Epithelial cell of prostate (primary cell): ENCODE measurements at regions not wholly inside any gene's neighbourhood (a gene's known extent, or its start where the extent isn't known, plus 50 kb on each side); places are given as distances from the start of the nearest gene placed in this dataset.

Experiments used
- DNase-seq: peaks from one replicate; pipeline ENCODE4 v3.0.0-alpha.2; 2011; ENCODE audit warnings: low read depth, low spot score
- H3K27ac ChIP-seq: fragments of 450-650 bp; 2 replicates; pipeline ENCODE4 v1.5.1; 2017; ENCODE audit warnings: mild to moderate bottlenecking

DNA sequence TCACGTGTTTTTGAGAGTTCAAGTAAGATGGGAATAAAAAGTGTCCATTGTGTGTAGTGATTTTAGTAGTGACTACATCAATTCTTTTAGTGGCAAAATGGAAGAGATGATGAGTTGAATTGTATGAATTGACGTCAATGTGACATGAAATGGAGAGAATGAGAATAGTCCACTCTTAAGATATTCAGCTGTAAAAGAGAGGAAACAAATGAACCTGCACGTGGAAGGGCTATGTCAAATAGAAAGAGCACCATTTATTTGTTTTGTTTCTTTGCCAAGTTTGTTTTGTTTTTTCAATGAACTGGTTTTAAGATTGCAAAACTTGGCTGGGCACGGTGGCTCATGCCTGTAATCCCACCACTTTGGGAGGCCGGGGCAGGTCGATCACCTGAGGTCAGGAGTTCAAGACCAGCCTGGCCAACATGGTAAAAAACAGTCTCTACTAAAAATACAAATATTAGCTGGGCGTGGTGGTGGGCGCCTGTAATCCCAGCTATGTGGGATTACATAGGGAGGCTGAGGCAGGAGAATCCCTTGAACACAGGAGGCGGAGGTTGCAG is 453.8 kb downstream of the TAF11L14 start:
- no peak for DNase-seq
- H3K27ac ChIP-seq: no peak overlapping the region

GRCh38 chr5:18090177-18090576 is 455.9 kb downstream of the TAF11L14 start:
- H3K27ac ChIP-seq: no peak overlapping the region
- DNase-seq: no peak

GRCh38 chr5:18091142-18091541 is 456.9 kb downstream of the TAF11L14 start:
- DNase-seq: no peak
- no peak overlapping the region for H3K27ac ChIP-seq

DNA sequence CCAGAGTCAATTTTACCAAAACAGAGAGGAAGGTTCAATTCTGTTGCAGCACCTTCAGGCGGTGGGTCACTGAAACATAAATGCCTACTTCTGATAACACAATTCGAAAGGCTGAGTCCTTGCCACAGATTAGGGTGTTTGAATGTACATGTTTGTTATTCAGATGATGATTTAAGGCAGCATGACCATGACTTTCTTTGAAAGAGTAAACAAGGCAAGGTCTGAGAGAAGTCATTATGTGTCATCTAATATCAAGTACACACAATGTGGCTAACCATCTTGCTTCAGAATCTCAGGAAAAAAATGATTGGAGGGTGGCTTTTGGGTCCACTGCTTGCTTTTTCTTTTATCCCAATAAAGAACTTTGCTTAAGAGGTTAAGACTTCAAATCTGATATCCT is 457.5 kb downstream of the TAF11L14 start:
- DNase-seq: no peak
- no peak overlapping the region for H3K27ac ChIP-seq

DNA sequence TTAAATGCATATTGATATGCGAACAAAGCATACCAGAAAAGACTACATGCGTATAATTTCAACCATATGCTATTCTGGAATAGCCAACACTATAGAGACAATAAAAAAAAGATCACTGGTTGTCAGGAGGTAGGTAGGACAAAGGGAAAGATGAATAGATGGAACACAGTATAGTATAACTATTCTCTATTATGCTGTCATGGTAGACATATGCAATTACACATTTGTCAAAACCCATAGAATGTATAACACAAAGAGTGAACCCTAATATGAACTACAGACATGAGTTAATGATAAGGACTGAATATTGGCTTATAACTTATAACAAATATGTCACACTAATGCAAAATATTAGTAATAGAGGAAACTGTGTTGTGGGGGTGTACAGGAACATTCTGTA is 460.8 kb downstream of the TAF11L14 start:
- H3K27ac ChIP-seq: no peak overlapping the region
- DNase-seq: no peak

DNA sequence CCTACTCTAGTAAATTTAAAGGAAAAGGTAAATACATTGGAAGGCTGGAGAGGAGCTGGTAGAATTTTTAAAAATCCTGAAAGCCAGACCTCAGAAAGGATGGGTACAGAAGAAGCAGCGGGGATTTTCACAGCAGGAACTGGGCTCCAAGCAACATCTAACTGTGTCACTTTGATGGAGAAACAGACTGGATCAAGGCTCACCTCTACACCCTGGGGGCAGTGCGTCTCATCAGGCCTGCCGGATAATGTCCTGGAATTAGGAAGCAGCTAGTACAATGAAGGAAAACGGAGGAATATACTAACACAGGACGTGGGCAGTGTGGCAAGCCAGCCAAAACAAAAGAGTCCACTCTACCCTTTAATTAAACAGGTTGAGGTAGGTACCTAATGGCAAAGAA is 463.6 kb downstream of the TAF11L14 start:
- no peak overlapping the region for H3K27ac ChIP-seq
- no peak for DNase-seq

DNA sequence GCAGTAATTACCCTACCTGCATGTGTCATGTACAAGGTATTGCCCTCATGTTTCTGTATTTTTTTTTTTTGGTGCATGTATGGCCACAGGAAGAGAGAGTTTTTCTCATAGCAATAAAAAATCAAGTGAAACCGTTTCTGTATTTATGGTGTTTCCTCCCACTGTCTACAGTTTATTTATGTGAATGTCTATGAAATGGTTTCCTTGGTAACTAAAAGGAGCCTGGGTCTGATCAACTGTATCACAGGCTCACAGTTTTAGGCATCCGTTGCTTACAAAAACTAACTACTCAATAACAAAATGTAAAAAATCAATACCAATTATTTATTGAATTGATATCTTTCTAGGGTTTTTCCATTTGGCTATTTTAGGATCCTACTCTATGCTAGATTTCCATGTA is 464.4 kb downstream of the TAF11L14 start:
- DNase-seq: no peak
- H3K27ac ChIP-seq: no peak overlapping the region

- no peak overlapping the region for H3K27ac ChIP-seq
Observed at GRCh38 chr5:18099261-18099660, 465.0 kb downstream of the TAF11L14 start.

DNA sequence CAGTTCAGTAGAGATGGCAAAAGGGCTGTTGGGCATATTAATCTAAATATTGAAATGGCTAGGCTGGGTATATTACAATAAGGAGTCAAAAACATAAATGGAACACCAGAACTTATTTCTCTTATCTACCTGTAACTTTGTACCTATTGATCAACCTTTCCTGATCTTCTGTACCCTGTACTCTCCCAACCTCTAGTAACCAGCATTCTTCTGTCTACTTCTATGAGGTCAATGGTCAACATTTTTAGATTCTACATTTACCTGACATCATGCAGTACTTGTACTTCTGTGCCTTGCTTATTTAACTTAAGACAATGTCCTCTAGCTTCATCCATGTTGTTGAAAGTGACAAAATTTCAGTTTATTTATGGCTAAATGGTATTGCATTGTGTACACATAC is 467.3 kb downstream of the TAF11L14 start:
- H3K27ac ChIP-seq: no peak overlapping the region
- no peak for DNase-seq

More at GRCh38 chr5:18099261-18099660, 465.0 kb downstream of the TAF11L14 start:
- no peak for DNase-seq

GRCh38 chr5:18102733-18103132 is 468.5 kb downstream of the TAF11L14 start:
- no peak overlapping the region for H3K27ac ChIP-seq
- no peak for DNase-seq

DNA sequence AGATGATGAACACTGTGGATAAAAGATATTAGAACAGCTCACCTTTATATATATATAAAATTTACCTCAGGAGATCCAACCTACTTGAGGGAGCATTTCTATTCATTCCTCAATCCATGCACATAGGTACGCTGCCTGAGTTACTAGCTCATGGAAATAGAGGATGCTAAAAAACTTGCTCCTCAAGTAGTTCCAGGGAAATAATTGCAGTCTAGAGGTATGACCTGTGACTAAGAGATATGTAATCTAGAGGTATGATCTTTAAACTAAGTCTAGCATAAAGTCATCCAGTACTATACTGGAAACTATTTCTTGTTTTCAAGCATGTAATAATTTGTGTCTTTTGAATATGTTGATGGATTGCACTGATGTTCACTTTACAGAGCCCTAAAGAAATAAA is 471.2 kb downstream of the TAF11L14 start:
- H3K27ac ChIP-seq: no peak overlapping the region
- no peak for DNase-seq

DNA sequence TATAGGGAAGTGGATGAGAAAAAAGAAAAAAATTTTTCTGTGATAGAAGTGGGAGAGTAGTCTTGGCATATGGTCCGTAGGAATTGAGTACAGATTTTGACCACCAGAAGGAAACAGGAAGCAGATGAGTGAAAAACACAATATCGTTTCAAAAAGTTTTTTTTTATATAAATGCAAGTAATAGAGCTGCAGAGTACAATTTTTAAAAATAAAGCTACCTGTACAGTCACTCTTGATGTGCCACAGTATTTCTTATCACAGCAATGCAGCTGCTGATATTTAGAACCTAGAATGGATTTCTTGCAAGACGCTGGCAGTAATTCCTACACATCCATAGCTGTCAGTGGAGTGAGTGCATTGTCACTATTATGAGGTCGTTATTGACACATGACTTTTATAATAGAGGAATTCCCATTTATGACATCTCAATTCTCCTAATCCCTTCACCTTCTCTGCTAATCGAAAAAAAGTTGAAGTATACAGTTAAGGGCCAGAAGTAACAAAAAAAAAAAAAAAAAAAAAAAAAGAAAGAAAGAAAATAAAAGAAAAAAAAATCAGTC is 477.7 kb downstream of the TAF11L14 start:
- no peak for DNase-seq
- no peak overlapping the region for H3K27ac ChIP-seq

- no peak for DNase-seq
- H3K27ac ChIP-seq: no peak overlapping the region
Observed at GRCh38 chr5:18113721-18114120, 479.5 kb downstream of the TAF11L14 start.

- no peak overlapping the region for H3K27ac ChIP-seq
Observed at GRCh38 chr5:18114151-18114757, 480.0 kb downstream of the TAF11L14 start.

DNA sequence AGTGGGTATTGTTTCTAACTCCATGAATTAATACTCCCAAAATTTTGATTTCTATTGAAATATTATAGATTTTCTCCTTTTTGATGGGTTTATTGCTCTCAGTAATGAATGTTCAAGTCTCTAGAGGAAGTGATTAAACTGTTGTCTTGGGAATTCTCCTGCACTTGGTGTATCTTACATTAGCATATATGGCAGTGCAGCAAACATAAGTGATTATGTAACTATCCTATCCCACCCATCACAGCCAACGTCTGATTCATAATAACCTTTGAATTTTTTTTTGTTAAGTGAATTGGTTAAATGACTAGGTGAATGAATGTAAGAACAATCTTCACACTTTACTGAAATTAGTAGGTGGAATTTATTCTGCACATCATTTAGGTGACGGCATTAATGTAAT is 483.7 kb downstream of the TAF11L14 start:
- no peak for DNase-seq
- H3K27ac ChIP-seq: no peak overlapping the region

More at GRCh38 chr5:18114151-18114757, 480.0 kb downstream of the TAF11L14 start:
- no peak for DNase-seq

DNA sequence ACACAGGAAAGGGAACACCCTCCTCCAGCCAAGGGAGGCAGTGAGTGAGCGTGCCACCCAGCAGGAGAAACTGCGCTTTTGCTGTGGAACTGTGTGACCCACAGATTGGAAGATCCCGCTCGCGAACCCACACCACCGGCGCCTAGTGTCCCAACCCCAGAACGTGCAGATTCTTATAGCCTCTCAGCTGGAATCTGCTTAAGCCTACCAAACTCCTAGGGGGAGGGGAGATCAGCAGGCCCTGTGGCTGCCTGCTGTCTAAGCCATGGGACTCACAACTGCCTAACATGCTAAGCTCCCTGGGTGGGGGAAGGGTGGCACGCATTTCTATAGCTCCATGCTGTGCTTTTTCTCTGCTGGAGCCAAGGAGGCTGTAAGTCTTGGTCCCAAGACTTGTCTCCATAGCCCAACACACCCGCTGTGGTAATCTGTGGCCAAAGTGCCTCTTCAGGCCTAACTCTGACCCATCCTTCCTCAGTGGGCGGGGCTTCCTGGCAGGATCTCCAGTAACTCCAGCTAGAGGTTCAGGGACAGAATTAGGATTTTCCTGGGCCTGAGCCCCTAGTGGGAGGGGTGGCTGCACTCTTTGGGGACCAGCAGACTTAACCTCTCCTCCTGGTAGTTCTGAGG is 485.0 kb downstream of the TAF11L14 start:
- no peak for DNase-seq
- no peak overlapping the region for H3K27ac ChIP-seq

GRCh38 chr5:18141222-18141621 is 507.0 kb downstream of the TAF11L14 start:
- no peak overlapping the region for H3K27ac ChIP-seq
- DNase-seq: no peak

DNA sequence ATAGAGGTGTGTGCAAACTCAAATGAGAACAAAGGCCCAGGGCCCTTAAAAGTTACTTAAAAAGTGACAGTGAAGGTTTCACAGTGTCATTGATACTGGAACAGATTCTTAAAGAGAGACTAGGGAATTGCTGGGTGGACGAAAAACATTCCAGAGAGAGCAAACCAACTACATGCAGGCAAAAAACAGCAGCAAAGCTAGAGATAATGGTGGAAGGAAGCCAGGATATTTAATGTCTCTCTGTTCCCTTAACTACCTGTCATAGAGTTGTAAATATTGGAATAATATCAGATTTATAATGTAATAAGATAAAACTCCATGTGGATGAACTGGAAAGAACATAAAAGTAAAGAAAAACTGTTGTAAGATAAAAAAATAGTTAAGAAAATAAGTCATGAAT is 508.6 kb downstream of the TAF11L14 start:
- DNase-seq: no peak
- no peak overlapping the region for H3K27ac ChIP-seq

- no peak for DNase-seq
- no peak overlapping the region for H3K27ac ChIP-seq
Observed at GRCh38 chr5:18152671-18153070, 518.4 kb downstream of the TAF11L14 start.

GRCh38 chr5:18158166-18158565 is 523.9 kb downstream of the TAF11L14 start:
- no peak for DNase-seq
- no peak overlapping the region for H3K27ac ChIP-seq

DNA sequence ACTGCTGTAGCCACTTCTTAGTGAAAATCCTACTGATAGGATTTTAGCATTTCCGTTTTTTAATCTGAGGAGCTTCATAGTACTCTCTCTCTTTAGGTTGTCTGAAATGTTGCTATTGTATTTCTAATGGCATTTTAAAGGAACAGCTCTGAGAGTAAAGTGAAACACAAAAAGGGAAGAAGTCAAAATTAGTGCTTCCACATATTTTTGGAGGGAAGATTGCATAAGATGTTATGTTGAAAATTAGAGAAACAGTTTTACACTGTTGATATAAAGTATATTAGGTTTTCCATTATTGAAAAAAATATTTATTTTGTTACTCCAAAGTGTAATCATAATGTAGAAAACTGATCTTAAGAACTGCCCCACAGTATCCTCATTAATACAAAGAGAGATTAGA is 525.1 kb downstream of the TAF11L14 start:
- no peak for DNase-seq
- H3K27ac ChIP-seq: no peak overlapping the region

- H3K27ac ChIP-seq: no peak overlapping the region
- DNase-seq: no peak
Observed at GRCh38 chr5:18171684-18172083, 537.4 kb downstream of the TAF11L14 start.
